H9 (cell line): ENCODE measurements at regions not wholly inside any gene's neighbourhood (a gene's known extent, or its start where the extent isn't known, plus 50 kb on each side); places are given as distances from the start of the nearest gene placed in this dataset.

ENCODE experiments used
- DNase-seq: peaks from one replicate; pipeline ENCODE4 v3.0.0-alpha.2; 2017
- H2AFZ ChIP-seq: one replicate; pipeline ENCODE4 v1.6.1; 2013; ENCODE audit warnings: mild to moderate bottlenecking, low read length, control low read depth, moderate library complexity
- H2AK5ac ChIP-seq: 2 replicates; pipeline ENCODE4 v1.6.1; 2013; ENCODE audit warnings: low read length, control low read depth, mixed read lengths; ENCODE audit not compliant: insufficient read length
- H2BK120ac ChIP-seq: one replicate; pipeline ENCODE4 v1.6.1; 2013; ENCODE audit warnings: low read depth, mild to moderate bottlenecking, low read length, control low read depth, inconsistent platforms; ENCODE audit not compliant: poor library complexity, severe bottlenecking
- H2BK12ac ChIP-seq: 2 replicates; pipeline ENCODE4 v1.6.1; 2013; ENCODE audit warnings: low read length, control low read depth, mixed read lengths, low read depth; ENCODE audit not compliant: insufficient read length
- H2BK15ac ChIP-seq: 2 replicates; pipeline ENCODE4 v1.6.1; 2013; ENCODE audit warnings: low read depth, low read length, control low read depth
- H2BK20ac ChIP-seq: one replicate; pipeline ENCODE4 v1.6.1; 2013; ENCODE audit warnings: low read depth, mild to moderate bottlenecking, low read length, control low read depth, inconsistent platforms; ENCODE audit not compliant: poor library complexity, severe bottlenecking
- H2BK5ac ChIP-seq: 2 replicates; pipeline ENCODE4 v1.6.1; 2013; ENCODE audit warnings: low read length, control low read depth, mixed read lengths; ENCODE audit not compliant: insufficient read length
- H3K14ac ChIP-seq: 2 replicates; pipeline ENCODE4 v1.6.1; 2013; ENCODE audit warnings: low read length, control low read depth; ENCODE audit not compliant: insufficient read depth
- H3K18ac ChIP-seq: 2 replicates; pipeline ENCODE4 v1.6.1; 2013; ENCODE audit warnings: low read depth, mild to moderate bottlenecking, mixed read lengths, low read length, control low read depth; ENCODE audit not compliant: insufficient read length
- H3K23ac ChIP-seq: 2 replicates; pipeline ENCODE4 v1.6.1; 2013; ENCODE audit warnings: low read length, control low read depth, mixed read lengths, low read depth; ENCODE audit not compliant: insufficient read length
- H3K23me2 ChIP-seq: 2 replicates; pipeline ENCODE4 v1.6.1; 2013; ENCODE audit warnings: low read depth, mild to moderate bottlenecking, mixed read lengths, low read length, control low read depth; ENCODE audit not compliant: insufficient read length, poor library complexity, severe bottlenecking
- H3K27ac ChIP-seq: 2 replicates; pipeline ENCODE4 v1.5.1; 2013; ENCODE audit warnings: low read length, control low read depth, mixed read lengths, low read depth; ENCODE audit not compliant: insufficient read length
- H3K27me3 ChIP-seq: 2 replicates; pipeline ENCODE4 v1.6.1; 2013; ENCODE audit warnings: low read length, control low read depth, inconsistent platforms; ENCODE audit not compliant: insufficient read depth
- H3K4ac ChIP-seq: 2 replicates; pipeline ENCODE4 v1.6.1; 2013; ENCODE audit warnings: low read depth, mild to moderate bottlenecking, control low read depth, inconsistent platforms, low read length, moderate library complexity
- H3K4me1 ChIP-seq: 2 replicates; pipeline ENCODE4 v1.6.1; 2013; ENCODE audit warnings: low read length, control low read depth, inconsistent platforms; ENCODE audit not compliant: insufficient read depth
- H3K4me2 ChIP-seq: 2 replicates; pipeline ENCODE4 v1.6.1; 2013; ENCODE audit warnings: low read length, control low read depth, mixed read lengths; ENCODE audit not compliant: insufficient read length, insufficient read depth
- H3K56ac ChIP-seq: 2 replicates; pipeline ENCODE4 v1.6.1; 2013; ENCODE audit warnings: low read depth, mild to moderate bottlenecking, mixed read lengths, low read length, control low read depth; ENCODE audit not compliant: insufficient read length
- H3K79me1 ChIP-seq: 2 replicates; pipeline ENCODE4 v1.6.1; 2013; ENCODE audit warnings: low read depth, mild to moderate bottlenecking, moderate library complexity, low read length, control low read depth, inconsistent platforms; ENCODE audit not compliant: insufficient read depth, poor library complexity, severe bottlenecking
- H3K79me2 ChIP-seq: 2 replicates; pipeline ENCODE4 v1.6.1; 2013; ENCODE audit warnings: low read length, control low read depth, inconsistent platforms; ENCODE audit not compliant: insufficient read depth
- H3K9ac ChIP-seq: 2 replicates; pipeline ENCODE4 v1.6.1; 2013; ENCODE audit warnings: low read length, control low read depth, mixed read lengths; ENCODE audit not compliant: insufficient read length; ENCODE audit errors: extremely low read depth
- H3K9me3 ChIP-seq: one replicate; pipeline ENCODE4 v1.6.1; 2013; ENCODE audit warnings: low read depth, low read length, inconsistent platforms; ENCODE audit not compliant: control insufficient read depth
- H3T11ph ChIP-seq: one replicate; pipeline ENCODE4 v1.6.1; 2013; ENCODE audit warnings: mild to moderate bottlenecking, low read length, control low read depth, inconsistent platforms
- H4K20me1 ChIP-seq: one replicate; pipeline ENCODE4 v1.6.1; 2013; ENCODE audit not compliant: control insufficient read depth, insufficient read length, insufficient read depth
- H4K5ac ChIP-seq: 2 replicates; pipeline ENCODE4 v1.6.1; 2013; ENCODE audit warnings: low read depth, mild to moderate bottlenecking, mixed read lengths, low read length, control low read depth; ENCODE audit not compliant: insufficient read length
- H4K8ac ChIP-seq: replicated peaks from 2 replicates; pipeline ENCODE4 v1.6.1; 2013; ENCODE audit warnings: low read length, control low read depth, mixed read lengths, low read depth; ENCODE audit not compliant: insufficient read length
- H4K91ac ChIP-seq: 2 replicates; pipeline ENCODE4 v1.6.1; 2013; ENCODE audit warnings: low read depth, mild to moderate bottlenecking, moderate library complexity, mixed read lengths, low read length, control low read depth; ENCODE audit not compliant: insufficient read length
- H3K27ac Mint-ChIP-seq, 3 experiments: 2 replicates in 2 of 3; 3 replicates in 1 of 3; pipeline ENCODE4 v1.8.0; 2020 to 2021; ENCODE audit warnings: mixed read lengths in 3 of 3, mild to moderate bottlenecking in 1 of 3, moderate library complexity in 1 of 3
- H3K27me3 Mint-ChIP-seq: 2 replicates; pipeline ENCODE4 v1.8.0; 2021; ENCODE audit warnings: low read depth, mild to moderate bottlenecking, moderate library complexity, mixed read lengths
- H3K36me3 Mint-ChIP-seq, 3 experiments: 2 replicates in 2 of 3; 3 replicates in 1 of 3; pipeline ENCODE4 v1.8.0; 2020 to 2021; ENCODE audit warnings: low read depth in 3 of 3, mixed read lengths in 3 of 3; ENCODE audit not compliant: insufficient read depth in 1 of 3
- H3K4me1 Mint-ChIP-seq, 2 experiments: 2 replicates each; pipeline ENCODE4 v1.8.0; 2020; ENCODE audit warnings: mixed read lengths in 2 of 2
- H3K4me3 Mint-ChIP-seq, 2 experiments: 2 replicates in 1 of 2; 3 replicates in 1 of 2; pipeline ENCODE4 v1.8.0; 2020 to 2021; ENCODE audit warnings: mild to moderate bottlenecking in 2 of 2, mixed read lengths in 2 of 2, moderate library complexity in 1 of 2
- H3K9me3 Mint-ChIP-seq, 2 experiments: 2 replicates in 1 of 2; 3 replicates in 1 of 2; pipeline ENCODE4 v1.8.0; 2020; ENCODE audit warnings: mild to moderate bottlenecking in 2 of 2, mixed read lengths in 2 of 2, moderate library complexity in 1 of 2
- CTCF ChIP-seq: fragments of 200-600 bp; sonication (generic); conservative IDR thresholded peaks from 3 replicates; pipeline ENCODE4 v1.8.0; 2021; ENCODE audit warnings: antibody characterized with exemption, mild to moderate bottlenecking
- WGBS: extraction: QIAGEN DNeasy Blood & Tissue Kit; methylation state at CpG from one replicate; pipeline ENCODE4 v1.1.7; 2013; ENCODE audit warnings: missing lambda C conversion rate, low lambda C conversion rate, mixed read lengths; ENCODE audit not compliant: insufficient read length; ENCODE audit errors: extremely low coverage; 5-methylcytosine and 5-hydroxymethylcytosine counted together

DNA sequence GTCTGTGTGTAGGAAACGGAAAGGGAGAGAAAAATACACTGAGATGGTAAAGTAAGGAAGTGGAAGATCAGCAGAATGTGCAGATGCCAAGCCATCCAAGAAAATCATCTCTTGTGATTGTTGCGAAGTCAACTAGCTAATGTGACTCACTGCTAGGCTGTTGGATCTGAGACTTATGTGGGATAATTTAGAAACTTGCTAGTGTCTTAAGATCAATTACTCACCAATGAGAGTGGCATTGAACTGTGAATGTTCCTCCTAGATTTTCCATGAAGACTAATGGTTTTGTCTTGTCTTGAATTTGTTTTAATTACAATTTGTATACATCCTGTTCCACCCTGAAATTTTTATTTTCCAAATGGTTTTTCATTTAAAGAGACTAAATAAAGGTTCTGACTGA lies 771.6 kb downstream of the EFNB2 start:
- Histone ChIP-seq H3K4ac (no peak overlapping the region), H3K14ac (no peak overlapping the region), H4K20me1 (no peaks in the 10 kb centered on the region), H3K27ac (no peak overlapping the region), H2BK120ac (no peak overlapping the region), H2BK5ac (no peak overlapping the region), H3T11ph (no peak overlapping the region), H2AK5ac (no peak overlapping the region), H4K5ac (no peak overlapping the region), H3K79me1 (no peaks in the 10 kb centered on the region), H3K23me2 (no peaks in the 10 kb centered on the region), H3K9me3 (no peaks in the 10 kb centered on the region), H2BK15ac (no peak overlapping the region), H3K23ac (no peak overlapping the region), H3K4me1 (no peaks in the 10 kb centered on the region), H3K27me3 (no peaks in the 10 kb centered on the region), H2AFZ (no peak overlapping the region), H4K91ac (no peak overlapping the region), H3K56ac (no peak overlapping the region), H2BK20ac (no peak overlapping the region), H3K79me2 (no peaks in the 10 kb centered on the region), H4K8ac (no peak overlapping the region), H3K18ac (no peak overlapping the region), H2BK12ac (no peak overlapping the region), H3K9ac (no peak overlapping the region), H3K4me2 (no peak overlapping the region)
- Mint-ChIP-seq H3K4me3 (no peak overlapping the region), H3K27ac (no peak overlapping the region), H3K9me3 (no peaks in the 10 kb centered on the region), H3K4me1 (no peaks in the 10 kb centered on the region), H3K36me3 (no peaks in the 10 kb centered on the region), H3K27me3 (no peaks in the 10 kb centered on the region)
- DNase-seq, result no peak
- no CpG with 5 or more reads among the region's 2 CpGs for WGBS
- TF ChIP-seq CTCF, result no peak
